ENCODE measurements at regions not wholly inside any gene's neighbourhood (a gene's known extent, or its start where the extent isn't known, plus 50 kb on each side); places are given as distances from the start of the nearest gene placed in this dataset.

GRCh38 chr2:74042606-74043005, 57.9 kb downstream of the TET3 start:
- no peak for TF ChIP-seq CTCF (IDR thresholded peaks at IDR 0.05)
- no peak for TF ChIP-seq POLR2A (IDR thresholded peaks at IDR 0.05)
- no peak for TF ChIP-seq EP300 (IDR thresholded peaks at IDR 0.05)
- TF ChIP-seq POLR2AphosphoS5 (IDR thresholded peaks at IDR 0.05), result no peak
